Fibroblast of skin of abdomen (primary cell): ENCODE measurements at regions not wholly inside any gene's neighbourhood (a gene's known extent, or its start where the extent isn't known, plus 50 kb on each side); places are given as distances from the start of the nearest gene placed in this dataset.

ENCODE experiments used
- DNase-seq: peaks from one replicate; pipeline ENCODE4 v3.0.0-alpha.2; 2013

GRCh38 chr2:7225848-7226247, 308.6 kb downstream of the RNF144A start:
- no peak for DNase-seq

GRCh38 chr2:7226501-7226900, 309.3 kb downstream of the RNF144A start:
- DNase-seq, result no peak

DNA sequence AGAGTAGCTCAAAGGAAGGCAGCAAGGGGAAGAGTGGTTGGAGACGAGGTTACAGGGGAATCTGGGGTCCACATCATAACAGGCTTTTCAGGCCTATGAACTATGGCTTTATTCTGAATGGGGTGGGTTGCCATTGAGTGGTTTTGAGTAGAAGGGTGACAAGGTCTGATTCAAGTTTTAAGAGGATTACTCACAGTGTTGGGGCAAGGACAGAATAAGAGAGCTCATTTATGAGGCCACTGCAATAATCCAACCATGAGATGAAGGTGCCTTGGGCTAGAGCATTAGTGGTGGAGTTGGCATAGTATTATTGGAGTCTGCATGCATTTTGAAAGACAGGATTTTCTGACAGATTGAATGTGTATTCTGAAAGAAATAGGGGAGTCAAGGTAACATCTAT, 315.9 kb downstream of the RNF144A start:
- no peak for DNase-seq

DNA sequence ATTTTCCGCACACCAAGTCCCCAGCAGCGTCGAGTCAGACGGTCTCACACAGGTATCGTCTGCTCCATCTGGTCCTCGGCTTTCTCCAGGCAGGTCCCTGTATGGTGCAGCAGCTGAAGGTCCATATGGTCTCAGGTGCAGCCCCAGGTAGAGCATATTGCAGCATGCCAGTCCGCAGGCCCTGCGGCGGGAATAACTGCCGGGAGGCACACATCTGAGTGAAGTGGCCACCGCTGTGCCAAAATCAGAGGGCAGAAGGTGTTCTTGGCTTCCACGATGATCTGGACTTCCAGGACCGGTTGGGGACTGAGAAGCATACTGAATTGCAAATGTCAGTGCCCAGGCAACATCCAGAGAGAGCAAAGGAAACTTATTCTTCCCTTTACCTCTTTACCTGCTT, 320.3 kb downstream of the RNF144A start:
- DNase-seq, result no peak

DNA sequence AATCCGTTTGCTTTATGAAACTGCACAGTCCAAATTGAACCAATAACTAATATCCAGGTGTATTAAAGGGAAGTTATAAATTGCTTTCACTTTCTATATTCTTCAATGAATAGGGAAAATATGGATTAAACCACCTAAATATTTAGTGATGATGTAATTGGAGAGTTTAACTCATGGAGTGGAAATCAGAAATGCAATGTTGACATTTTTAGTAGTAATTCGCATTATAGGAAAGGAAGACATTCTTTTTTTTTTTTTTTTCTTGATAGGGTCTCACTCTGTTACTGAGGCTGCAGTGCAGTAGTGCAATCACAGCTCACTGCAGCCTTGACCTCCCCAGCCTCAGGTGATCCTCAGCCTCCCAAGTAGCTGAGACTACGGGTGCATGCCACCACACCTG, 321.9 kb downstream of the RNF144A start:
- DNase-seq, result no peak

DNA sequence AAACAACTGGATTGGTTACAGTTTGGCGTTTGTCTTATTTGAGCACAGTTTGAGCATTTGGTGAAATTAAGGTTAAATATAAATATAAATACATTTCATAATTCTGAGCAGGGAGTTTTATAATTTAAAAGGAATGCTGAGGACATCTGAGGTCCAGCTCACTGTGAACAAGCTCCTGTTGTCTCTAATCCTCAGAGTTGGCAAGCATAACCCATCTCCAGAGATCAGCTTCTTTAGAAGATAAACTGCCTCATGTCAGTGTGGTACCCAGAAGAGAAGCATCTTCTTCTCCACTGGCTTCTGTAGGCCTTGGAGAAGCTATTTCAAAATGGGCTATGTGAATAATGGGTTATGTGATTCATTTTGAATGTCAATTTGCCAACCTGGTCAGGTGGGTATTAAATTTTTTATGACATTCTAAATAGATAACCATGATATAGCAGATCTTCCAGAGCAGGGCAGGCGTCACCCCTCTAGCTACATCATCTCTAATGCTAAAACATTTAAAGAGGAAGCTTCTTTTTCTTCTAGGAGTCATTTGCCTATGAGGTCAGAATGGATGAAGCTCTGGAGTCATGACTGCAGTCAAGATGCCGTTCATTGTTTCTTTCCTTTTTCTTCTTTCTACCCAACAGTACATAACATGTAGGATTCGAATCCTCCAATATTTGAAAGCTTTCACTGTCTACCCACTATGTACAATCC, 324.0 kb downstream of the RNF144A start:
- DNase-seq, result no peak

DNA sequence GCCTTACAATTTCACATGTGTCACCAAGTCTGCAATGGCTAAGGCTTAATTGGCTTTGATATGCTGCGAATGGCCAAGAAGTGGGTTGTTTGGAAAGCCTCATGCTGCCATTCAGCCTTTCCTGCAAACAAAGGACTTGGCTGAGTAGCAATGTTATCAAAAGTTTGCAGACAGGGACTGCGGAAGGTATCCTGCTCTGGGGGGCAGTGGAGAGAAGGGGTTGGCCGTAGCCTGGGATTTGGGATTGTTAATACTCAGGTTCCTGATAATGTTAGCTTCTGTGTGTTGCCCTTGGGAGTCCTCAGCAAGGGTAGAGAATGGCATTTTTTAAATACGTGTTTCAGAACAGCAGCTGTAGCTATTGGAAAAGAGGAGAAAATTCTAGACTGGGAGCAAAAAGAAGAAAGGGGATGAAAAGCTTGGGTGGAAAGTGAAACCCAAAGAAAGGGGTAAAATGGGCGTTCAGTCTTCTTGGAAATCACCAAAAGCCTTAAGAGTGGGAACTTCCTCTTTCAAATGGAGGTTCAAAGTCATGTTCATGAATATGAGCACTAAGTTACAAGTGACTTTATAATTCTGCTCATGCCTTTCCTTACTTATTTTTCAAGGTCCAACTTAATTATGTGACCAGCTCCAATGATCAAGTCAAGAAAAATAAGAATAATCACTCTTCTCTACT, 325.1 kb downstream of the RNF144A start:
- no peak for DNase-seq

- DNase-seq, result no peak
These were observed 326.1 kb downstream of the RNF144A start for GRCh38 chr2:7243276-7243675.

DNA sequence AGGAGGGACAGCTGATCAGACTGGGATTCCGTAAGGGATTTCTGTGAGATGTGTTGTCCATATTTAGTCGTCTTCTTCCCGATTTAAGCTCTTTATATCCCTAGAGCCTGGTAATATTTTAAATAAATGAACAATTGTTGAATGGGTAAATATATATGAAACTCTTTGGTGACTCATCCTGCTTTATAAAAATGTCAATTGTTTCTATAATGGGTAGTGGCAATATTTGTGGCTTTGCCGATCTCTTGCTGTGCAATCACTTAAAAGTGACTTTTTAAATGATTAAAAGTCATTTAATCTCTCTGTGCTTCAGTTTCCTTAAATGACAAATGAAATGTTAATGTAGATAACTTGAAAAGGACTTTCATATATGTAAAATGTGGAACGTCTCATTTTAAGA, 339.2 kb downstream of the RNF144A start:
- DNase-seq, result no peak

GRCh38 chr2:7262727-7263126, 345.5 kb downstream of the RNF144A start:
- no peak for DNase-seq

GRCh38 chr2:7264791-7265190, 347.6 kb downstream of the RNF144A start:
- no peak for DNase-seq

DNA sequence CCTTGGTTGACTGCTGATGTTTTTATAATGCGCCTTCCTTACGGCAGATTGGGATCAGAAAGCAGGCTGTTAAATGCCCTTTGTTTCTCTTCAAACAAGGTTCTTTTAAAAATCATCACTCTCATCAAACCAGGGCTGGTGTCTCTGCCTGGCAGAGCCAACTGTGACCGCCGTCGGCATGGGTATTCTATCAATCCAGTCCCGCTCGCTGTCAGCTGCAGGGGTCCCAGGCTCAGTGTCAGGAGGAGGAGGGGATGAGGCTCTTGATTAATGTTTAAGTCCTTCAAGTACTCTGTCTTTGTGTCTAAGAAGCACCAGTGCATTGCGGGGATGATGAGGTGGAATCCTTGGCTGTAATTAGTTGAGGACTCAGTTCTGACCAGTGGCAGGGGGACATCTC, 348.1 kb downstream of the RNF144A start:
- DNase-seq, result no peak

DNA sequence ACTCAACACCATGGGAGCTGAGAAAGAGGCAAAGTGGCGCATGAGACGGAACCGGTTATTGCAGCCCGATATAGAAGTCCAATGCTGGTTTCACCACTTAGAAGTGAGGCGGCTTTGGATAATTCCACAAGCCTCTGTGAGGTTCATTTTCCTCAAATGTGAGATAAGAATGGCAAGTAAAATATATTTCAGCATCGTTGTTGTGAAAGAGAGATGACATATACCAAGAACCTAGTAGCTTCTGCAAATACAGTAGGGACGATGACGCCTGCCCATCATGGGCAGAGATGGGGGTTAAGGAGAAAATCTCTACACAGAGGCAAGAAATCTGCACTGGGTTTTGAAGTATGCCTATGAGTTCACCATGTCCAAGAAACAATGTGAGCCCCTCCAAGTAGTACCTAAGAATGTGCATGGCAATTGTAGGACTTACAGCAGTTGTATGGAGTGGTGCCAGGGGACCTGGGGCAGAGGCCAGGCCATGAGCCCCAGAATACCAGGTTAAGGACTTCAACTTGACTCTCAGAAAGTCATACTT, 352.0 kb downstream of the RNF144A start:
- no peak for DNase-seq

DNA sequence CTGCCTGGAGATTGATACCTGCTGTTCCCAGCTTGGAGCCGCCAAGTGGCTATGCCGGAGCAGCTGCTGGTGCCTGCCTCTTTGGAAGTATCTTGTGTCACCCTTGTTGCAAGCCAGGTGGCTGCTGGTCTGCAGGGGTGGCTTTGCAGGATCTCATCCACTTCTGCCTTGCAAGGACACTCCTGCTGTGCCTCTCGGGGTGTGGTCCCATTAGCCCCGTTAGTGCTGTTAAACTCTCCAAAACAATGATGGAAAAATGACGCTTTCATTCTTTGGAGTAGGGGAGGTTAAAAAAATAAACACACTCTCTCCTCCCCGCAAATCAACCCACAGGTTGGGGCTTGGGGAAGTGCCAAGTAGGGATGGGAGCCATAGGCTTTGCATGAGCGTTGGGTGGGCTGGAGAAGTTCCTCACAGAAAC, 352.8 kb downstream of the RNF144A start:
- no peak for DNase-seq

DNA sequence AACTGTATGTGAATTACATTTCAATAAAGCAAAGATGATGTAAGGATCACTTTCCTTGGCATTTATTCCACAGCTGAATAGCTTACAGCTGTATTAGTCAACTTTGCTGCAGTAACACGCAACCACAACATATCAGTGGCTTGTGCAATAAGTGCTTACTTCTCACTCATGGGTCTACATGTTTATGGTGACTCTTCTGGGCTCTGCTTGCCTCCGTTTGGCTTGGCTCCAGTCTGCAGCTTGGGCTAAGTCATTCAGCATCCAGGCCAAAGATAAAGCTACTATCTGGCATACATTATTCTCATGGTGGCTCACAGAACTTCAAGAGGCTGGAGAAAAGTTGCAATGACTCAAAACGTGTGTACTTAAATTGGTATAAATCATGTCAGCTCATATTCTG, 355.0 kb downstream of the RNF144A start:
- DNase-seq, result peak; percentile 87

- no peak for DNase-seq
These were observed 361.8 kb downstream of the RNF144A start for GRCh38 chr2:7278984-7279383.

DNA sequence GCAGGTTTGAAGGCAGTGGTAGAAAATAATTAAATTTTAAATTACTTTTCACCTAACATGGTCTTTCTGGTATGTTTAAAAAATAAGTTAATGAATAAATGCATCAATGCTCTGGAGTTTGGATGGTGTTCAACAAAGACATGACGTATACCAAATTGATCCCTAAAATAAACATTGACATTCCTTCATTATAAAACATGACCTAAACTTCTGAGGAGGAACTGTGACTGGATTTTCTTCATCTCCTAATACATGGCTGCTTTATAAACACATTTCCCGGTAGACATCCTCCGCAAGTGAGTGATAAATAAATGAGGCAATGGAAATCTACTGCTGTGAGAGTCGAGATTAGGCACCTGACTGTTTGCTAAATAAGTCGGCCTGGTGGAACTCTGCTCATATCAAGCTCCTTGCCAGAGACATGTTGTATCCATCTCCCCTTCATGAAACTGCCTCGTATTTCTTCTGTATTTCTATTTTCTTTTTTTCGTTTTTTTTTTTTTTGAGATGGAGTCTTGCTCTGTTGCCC, 362.3 kb downstream of the RNF144A start:
- DNase-seq, result no peak

DNA sequence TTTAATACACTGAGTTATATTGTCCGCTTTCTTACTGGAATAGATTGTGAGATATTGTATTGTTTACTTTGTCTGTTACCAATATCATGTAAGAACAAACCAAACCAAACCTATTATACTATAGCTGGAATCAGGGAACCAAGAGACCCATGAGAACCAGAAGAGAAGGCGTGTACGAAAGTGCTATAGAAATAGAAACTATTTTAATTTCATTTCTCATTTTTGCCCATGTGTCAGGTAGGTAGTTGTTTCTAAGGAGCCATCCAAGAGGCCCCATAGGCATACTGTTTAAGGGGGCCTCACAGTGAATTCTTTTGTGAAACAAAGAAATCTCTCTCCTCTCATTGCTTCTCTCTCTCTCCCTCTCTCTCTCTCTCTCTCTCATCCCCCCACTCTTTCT, 363.6 kb downstream of the RNF144A start:
- no peak for DNase-seq

GRCh38 chr2:7281231-7282201, 364.3 kb downstream of the RNF144A start:
- no peak for DNase-seq

DNA sequence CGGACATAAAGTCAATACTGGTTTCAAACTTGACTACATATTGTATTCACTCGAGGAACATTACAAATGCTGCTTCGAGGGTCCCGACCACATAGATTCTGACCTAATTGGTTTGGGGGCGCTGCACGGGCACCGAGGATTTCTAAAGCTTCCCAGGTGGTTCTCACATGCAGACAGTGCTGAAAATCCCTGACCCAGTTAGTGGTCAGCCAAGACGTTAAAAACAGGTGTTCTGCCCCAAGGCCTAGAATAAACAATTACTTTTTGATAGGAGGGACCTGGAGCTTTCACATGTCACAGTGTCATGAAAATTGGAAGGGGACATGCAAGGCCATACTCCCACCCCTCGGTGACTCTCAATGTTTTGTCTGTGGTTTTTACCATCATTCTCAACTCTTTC, 368.9 kb downstream of the RNF144A start:
- DNase-seq, result no peak

GRCh38 chr2:7288484-7288883, 371.3 kb downstream of the RNF144A start:
- no peak for DNase-seq

- DNase-seq, result no peak
These were observed 372.5 kb downstream of the RNF144A start for GRCh38 chr2:7289697-7290096.
